CD4-positive, alpha-beta T cell (primary cell): ENCODE measurements at regions not wholly inside any gene's neighbourhood (a gene's known extent, or its start where the extent isn't known, plus 50 kb on each side); places are given as distances from the start of the nearest gene placed in this dataset.

Experiments used
- ATAC-seq: fragments of 200-7000 bp; cut with Tn5 transposase; one replicate; pipeline ENCODE4 v1.10.0; 2022; ENCODE audit warnings: mild to moderate bottlenecking; ENCODE audit not compliant: poor library complexity
- CTCF ChIA-PET: fragments of 350-600 bp; sonication (Branson Sonifier 250); formaldehyde crosslinking; loops from one replicate; lab custom pipeline; 2021; ENCODE audit warnings: antibody characterized with exemption, inconsistent platforms; lab: Charles Lee
- POLR2A ChIA-PET: fragments of 350-600 bp; sonication (Branson Sonifier 250); formaldehyde crosslinking; loops from one replicate; lab custom pipeline; 2021; ENCODE audit warnings: antibody characterized with exemption, inconsistent platforms; lab: Charles Lee
- DNase-seq, 14 experiments: peaks; one replicate each; pipeline ENCODE4 v3.0.0-alpha.2; 2013 to 2020; ENCODE audit warnings: mixed read lengths in 2 of 14
- H3K27ac ChIP-seq, 2 donors: one replicate each; pipeline versions ENCODE4 v1.5.1 to v1.7.0; 2013; ENCODE audit warnings: low read length in 2 of 2, low read depth in 1 of 2, mild to moderate bottlenecking in 1 of 2
- H3K27me3 ChIP-seq, 2 experiments: 1 replicate in 1 of 2; 2 replicates in 1 of 2; pipeline versions ENCODE4 v1.6.1 to v1.7.0; 2013; ENCODE audit warnings: low read length in 2 of 2, control low read depth in 1 of 2, mild to moderate bottlenecking in 1 of 2, moderate library complexity in 1 of 2; ENCODE audit not compliant: insufficient read depth in 2 of 2, control insufficient read depth in 1 of 2
- H3K36me3 ChIP-seq: one replicate; pipeline ENCODE4 v1.6.1; 2013; ENCODE audit warnings: low read length, control low read depth; ENCODE audit not compliant: insufficient read depth
- H3K4me1 ChIP-seq: one replicate; pipeline ENCODE4 v1.6.1; 2013; ENCODE audit warnings: low read length, control low read depth; ENCODE audit not compliant: insufficient read depth
- H3K4me3 ChIP-seq: one replicate; pipeline ENCODE4 v1.5.1; 2013; ENCODE audit warnings: mild to moderate bottlenecking, low read length, moderate library complexity
- H3K9me3 ChIP-seq, 2 experiments: 1 replicate in 1 of 2; 2 replicates in 1 of 2; pipeline versions ENCODE4 v1.6.1 to v1.7.0; 2013; ENCODE audit warnings: low read length in 2 of 2, mild to moderate bottlenecking in 2 of 2, control low read depth in 1 of 2, moderate library complexity in 1 of 2; ENCODE audit not compliant: control insufficient read depth in 1 of 2, insufficient read depth in 1 of 2
- H3K27ac Mint-ChIP-seq: one replicate; pipeline ENCODE4 v1.8.0; 2020; ENCODE audit warnings: mixed read lengths
- H3K27me3 Mint-ChIP-seq: one replicate; pipeline ENCODE4 v1.8.0; 2021; ENCODE audit warnings: mixed read lengths
- H3K36me3 Mint-ChIP-seq: one replicate; pipeline ENCODE4 v1.8.0; 2021; ENCODE audit warnings: low read depth, mixed read lengths
- H3K4me1 Mint-ChIP-seq: one replicate; pipeline ENCODE4 v1.8.0; 2021; ENCODE audit warnings: low read depth, mixed read lengths
- H3K4me3 Mint-ChIP-seq: one replicate; pipeline ENCODE4 v1.8.0; 2020; ENCODE audit warnings: mild to moderate bottlenecking, mixed read lengths
- H3K9me3 Mint-ChIP-seq: one replicate; pipeline ENCODE4 v1.8.0; 2020; ENCODE audit warnings: mixed read lengths
- intact Hi-C, 2 experiments: fragments of 100-400 bp; cut with DNase I in 1 of 2; cut with micrococcal nuclease in 1 of 2; formaldehyde crosslinking; loops; one replicate each; pipeline versions ENCODE4 v1.15.1 to v1.9.0; 2023 to 2025; cut with DNase I, micrococcal nuclease
- TF ChIP-seq, protein P1 (sequence below): fragments of 200-600 bp; IDR thresholded peaks from one replicate; pipeline ENCODE4 v1.8.0; 2022; ENCODE audit warnings: antibody characterized with exemption, mild to moderate bottlenecking

DNA sequence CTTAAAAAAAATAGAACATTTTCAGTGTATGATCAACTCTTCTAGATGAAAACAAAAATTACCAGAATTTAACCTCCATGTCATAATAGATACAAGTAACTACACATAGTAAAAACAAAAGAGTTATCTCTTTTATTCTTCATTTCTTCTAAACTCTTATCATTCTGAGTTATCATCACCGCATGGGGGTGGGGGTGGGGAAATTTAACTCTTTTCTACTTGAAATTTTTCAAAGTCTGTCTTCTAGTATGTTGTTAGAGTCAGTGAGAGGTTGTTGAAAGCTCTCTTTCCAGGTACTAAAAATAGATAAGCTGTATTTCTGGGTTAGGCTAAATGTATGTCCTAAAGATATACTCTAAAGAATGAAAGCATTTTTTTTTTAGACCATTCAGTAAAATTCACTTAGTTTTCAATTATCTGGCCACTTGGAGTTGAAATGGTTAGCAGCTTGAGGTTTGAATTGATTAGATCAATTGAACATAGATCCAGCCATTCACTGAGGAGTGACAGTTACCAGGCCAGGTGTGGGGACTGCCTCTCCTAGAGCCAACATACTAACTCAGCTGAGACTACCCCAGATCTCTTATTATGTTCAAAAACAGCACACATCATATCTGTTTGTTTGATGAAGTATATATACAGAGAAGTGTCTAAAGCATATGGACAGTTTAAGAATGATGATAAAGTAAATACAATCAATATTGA lies 220.7 kb downstream of the IKZF2 start:
- Histone ChIP-seq H3K27ac (no peak overlapping the region), H3K36me3 (no peaks in the 10 kb centered on the region), H3K4me1 (no peaks in the 10 kb centered on the region), H3K4me3 (no peak overlapping the region), H3K9me3 (peaks cover 0 to 4% of the 10 kb centered on the region in 2 experiments), H3K27me3 (no peaks in the 10 kb centered on the region)
- Mint-ChIP-seq H3K4me1 (no peaks in the 10 kb centered on the region), H3K27ac (no peak overlapping the region), H3K36me3 (no peaks in the 10 kb centered on the region), H3K27me3 (no peaks in the 10 kb centered on the region), H3K4me3 (no peak overlapping the region), H3K9me3 (no peaks in the 10 kb centered on the region)
- ATAC-seq (no peak), DNase-seq (no peak)
- CTCF ChIA-PET = no interaction called here
- TF ChIP-seq, protein P1, sequence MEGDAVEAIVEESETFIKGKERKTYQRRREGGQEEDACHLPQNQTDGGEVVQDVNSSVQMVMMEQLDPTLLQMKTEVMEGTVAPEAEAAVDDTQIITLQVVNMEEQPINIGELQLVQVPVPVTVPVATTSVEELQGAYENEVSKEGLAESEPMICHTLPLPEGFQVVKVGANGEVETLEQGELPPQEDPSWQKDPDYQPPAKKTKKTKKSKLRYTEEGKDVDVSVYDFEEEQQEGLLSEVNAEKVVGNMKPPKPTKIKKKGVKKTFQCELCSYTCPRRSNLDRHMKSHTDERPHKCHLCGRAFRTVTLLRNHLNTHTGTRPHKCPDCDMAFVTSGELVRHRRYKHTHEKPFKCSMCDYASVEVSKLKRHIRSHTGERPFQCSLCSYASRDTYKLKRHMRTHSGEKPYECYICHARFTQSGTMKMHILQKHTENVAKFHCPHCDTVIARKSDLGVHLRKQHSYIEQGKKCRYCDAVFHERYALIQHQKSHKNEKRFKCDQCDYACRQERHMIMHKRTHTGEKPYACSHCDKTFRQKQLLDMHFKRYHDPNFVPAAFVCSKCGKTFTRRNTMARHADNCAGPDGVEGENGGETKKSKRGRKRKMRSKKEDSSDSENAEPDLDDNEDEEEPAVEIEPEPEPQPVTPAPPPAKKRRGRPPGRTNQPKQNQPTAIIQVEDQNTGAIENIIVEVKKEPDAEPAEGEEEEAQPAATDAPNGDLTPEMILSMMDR = no peak
- POLR2A ChIA-PET = no interaction called here
- intact Hi-C loops = no loop called here

DNA sequence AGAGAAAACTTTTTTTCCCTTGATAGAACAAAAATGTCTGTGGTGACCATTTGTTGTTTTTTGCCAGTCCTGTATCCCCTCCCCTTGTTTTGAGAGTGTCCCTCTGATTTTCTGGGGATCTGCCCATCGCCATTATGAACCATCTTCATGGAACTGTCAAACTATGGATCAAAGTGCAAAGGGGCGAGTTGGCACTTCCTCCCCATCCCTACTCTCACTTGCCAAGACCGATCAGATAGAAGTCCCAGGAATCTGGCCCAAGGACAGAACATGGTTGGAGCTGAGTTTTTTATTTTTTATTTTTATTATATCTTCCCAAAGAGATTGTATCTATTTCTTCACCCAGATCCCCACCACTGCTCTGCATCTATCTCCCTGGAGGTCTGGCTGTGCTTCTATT lies 221.4 kb downstream of the IKZF2 start:
- H3K27me3 ChIP-seq = no peaks in the 10 kb centered on the region
- H3K4me1 Mint-ChIP-seq = no peaks in the 10 kb centered on the region
- H3K27ac Mint-ChIP-seq = no peak overlapping the region
- DNase-seq = no peak
- POLR2A ChIA-PET = no interaction called here
- H3K9me3 Mint-ChIP-seq = peaks cover under 1% of the 10 kb centered on the region
- H3K4me3 ChIP-seq = no peak overlapping the region
- CTCF ChIA-PET = no interaction called here
- TF ChIP-seq, protein P1 = no peak
- peaks cover 0 to 4% of the 10 kb centered on the region in 2 experiments for H3K9me3 ChIP-seq
- no peak for ATAC-seq
- H3K36me3 ChIP-seq = no peaks in the 10 kb centered on the region
- no peaks in the 10 kb centered on the region for H3K4me1 ChIP-seq
- no peak overlapping the region for H3K4me3 Mint-ChIP-seq
- no peaks in the 10 kb centered on the region for H3K27me3 Mint-ChIP-seq
- no peaks in the 10 kb centered on the region for H3K36me3 Mint-ChIP-seq
- intact Hi-C loops = no loop called here
- no peak overlapping the region for H3K27ac ChIP-seq

DNA sequence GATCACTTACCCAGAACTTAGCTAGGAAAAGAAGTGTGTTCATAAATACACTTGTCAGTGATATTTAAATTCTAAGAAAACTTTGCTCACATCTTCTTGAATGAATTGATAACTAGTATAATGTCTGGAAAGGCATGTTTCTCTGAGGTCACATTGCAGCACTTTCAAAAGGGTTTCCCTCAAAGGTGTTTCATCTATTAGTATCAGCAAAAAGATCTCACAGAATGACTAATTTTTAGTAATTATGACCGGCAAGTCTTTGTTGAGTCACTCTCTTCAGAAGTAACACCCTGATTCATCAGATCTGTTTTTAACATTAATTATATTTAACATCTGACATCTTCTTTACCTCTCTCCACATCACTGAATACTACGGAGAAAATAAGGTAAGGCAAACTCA lies 222.3 kb downstream of the IKZF2 start:
- H3K36me3 Mint-ChIP-seq = no peaks in the 10 kb centered on the region
- no peak overlapping the region for H3K4me3 Mint-ChIP-seq
- TF ChIP-seq, protein P1 = no peak
- ATAC-seq = no peak
- H3K9me3 Mint-ChIP-seq = peaks cover 4% of the 10 kb centered on the region
- no peaks in the 10 kb centered on the region for H3K4me1 ChIP-seq
- no peak overlapping the region for H3K27ac Mint-ChIP-seq
- intact Hi-C loops = no loop called here
- no peaks in the 10 kb centered on the region for H3K36me3 ChIP-seq
- H3K27me3 Mint-ChIP-seq = no peaks in the 10 kb centered on the region
- H3K27me3 ChIP-seq = no peaks in the 10 kb centered on the region
- CTCF ChIA-PET = no interaction called here
- H3K27ac ChIP-seq = no peak overlapping the region
- H3K4me3 ChIP-seq = no peak overlapping the region
- H3K9me3 ChIP-seq = peaks cover 0 to 4% of the 10 kb centered on the region in 2 experiments
- H3K4me1 Mint-ChIP-seq = no peaks in the 10 kb centered on the region
- POLR2A ChIA-PET = no interaction called here
- DNase-seq = no peak
